ENCODE measurements at regions not wholly inside any gene's neighbourhood (a gene's known extent, or its start where the extent isn't known, plus 50 kb on each side); places are given as distances from the start of the nearest gene placed in this dataset.

- TF ChIP-seq CTCF (IDR thresholded peaks at IDR 0.05; ENCODE audit: insufficient read depth, low read length) = no peak
- TF ChIP-seq SPI1 (IDR thresholded peaks at IDR 0.05; ENCODE audit: borderline replicate concordance, low read depth) = no peak
Observed at GRCh38 chr2:228720895-228721294, 539.4 kb upstream of the SPHKAP start.

All from HL-60 (cell line).